D341Med (cell line): ENCODE measurements at regions not wholly inside any gene's neighbourhood (a gene's known extent, or its start where the extent isn't known, plus 50 kb on each side); places are given as distances from the start of the nearest gene placed in this dataset.

ENCODE experiments used
- DNase-seq: peaks from one replicate; pipeline ENCODE4 v3.0.0; 2012; ENCODE audit warnings: low spot score

- no peak for DNase-seq
Measured at GRCh38 chr4:147428583-147428982, 52.3 kb upstream of the EDNRA start.

- DNase-seq, result no peak
Measured at GRCh38 chr4:147430111-147430510, 50.8 kb upstream of the EDNRA start.
